Lung (tissue), 11 donors: ENCODE measurements at regions not wholly inside any gene's neighbourhood (a gene's known extent, or its start where the extent isn't known, plus 50 kb on each side); places are given as distances from the start of the nearest gene placed in this dataset.

ENCODE experiments used
- ATAC-seq: fragments of 200-7000 bp; cut with Tn5 transposase; one replicate; pipeline ENCODE4 v1.9.1; 2020; ENCODE audit warnings: moderate number of reproducible peaks; ENCODE audit not compliant: insufficient read depth, low FRiP score
- DNase-seq, 3 donors: peaks; one replicate each; pipeline ENCODE4 v3.0.0-alpha.2; 2013 to 2017
- H3K27ac ChIP-seq, 2 donors: one replicate each; pipeline ENCODE4 v1.5.1; 2013; ENCODE audit warnings: mild to moderate bottlenecking in 2 of 2, moderate library complexity in 2 of 2, control low read depth in 1 of 2, inconsistent platforms in 1 of 2, low read depth in 1 of 2, low read length in 1 of 2
- H3K27me3 ChIP-seq, 3 donors: one replicate each; pipeline ENCODE4 v1.5.1; 2013; ENCODE audit warnings: low read length in 2 of 3; ENCODE audit not compliant: control insufficient read depth in 3 of 3, insufficient read depth in 3 of 3
- H3K36me3 ChIP-seq, 4 donors: one replicate each; pipeline ENCODE4 v1.5.1; 2013; ENCODE audit warnings: low read length in 4 of 4, mild to moderate bottlenecking in 1 of 4, moderate library complexity in 1 of 4; ENCODE audit not compliant: control insufficient read depth in 4 of 4, insufficient read depth in 4 of 4
- H3K4me1 ChIP-seq, 5 donors: one replicate each; pipeline ENCODE4 v1.5.1; 2013; ENCODE audit warnings: low read length in 5 of 5, mild to moderate bottlenecking in 2 of 5, moderate library complexity in 1 of 5; ENCODE audit not compliant: control insufficient read depth in 5 of 5, insufficient read depth in 5 of 5
- H3K4me3 ChIP-seq: one replicate; pipeline ENCODE4 v1.5.1; 2013; ENCODE audit warnings: mild to moderate bottlenecking, control low read depth, moderate library complexity
- H3K9ac ChIP-seq, 2 donors: one replicate each; pipeline ENCODE4 v1.5.1; 2013; ENCODE audit warnings: low read length in 2 of 2, control low read depth in 1 of 2; ENCODE audit not compliant: insufficient read depth in 1 of 2
- H3K9me3 ChIP-seq, 4 donors: one replicate each; pipeline ENCODE4 v1.5.1; 2013; ENCODE audit warnings: low read length in 3 of 4, mild to moderate bottlenecking in 1 of 4, moderate library complexity in 1 of 4; ENCODE audit not compliant: control insufficient read depth in 4 of 4, insufficient read depth in 3 of 4
- WGBS, 2 donors: extraction: QIAGEN DNeasy Blood & Tissue Kit; methylation state at CpG; one replicate each; pipeline ENCODE4 v1.1.7; 2013; 5-methylcytosine and 5-hydroxymethylcytosine counted together
- TF ChIP-seq, protein P1 (sequence below): IDR thresholded peaks from 2 replicates; pipeline ENCODE4 v1.5.1; 2012; ENCODE audit warnings: mild to moderate bottlenecking; ENCODE audit errors: control extremely low read depth, extremely low read depth
- donor health status: control.
- donor health status: control.
- donor health status: Bipolar disorder and iron deficiency.
- donor health status: healthy.
- donor health status: DM: yes; HTN: yes; CAD: no.

DNA sequence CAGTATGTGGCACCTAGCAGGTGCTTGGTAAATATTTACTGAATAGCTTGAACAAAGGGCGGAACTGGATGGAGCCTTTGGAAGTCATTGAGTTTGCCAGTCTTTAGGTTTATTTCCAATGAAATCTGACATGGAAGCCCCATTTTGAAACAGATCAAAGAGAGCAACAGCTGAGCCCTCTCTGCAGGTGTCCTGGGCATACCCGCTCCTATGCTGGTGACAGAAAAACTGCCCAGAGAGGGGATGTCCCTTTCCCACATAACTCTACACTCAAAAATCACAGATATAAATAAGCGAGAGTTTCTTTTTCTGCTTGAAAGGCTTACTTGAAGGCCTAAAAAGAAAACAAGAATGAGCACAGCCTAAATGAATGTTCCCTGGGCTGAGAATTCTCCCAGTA lies 53.0 kb upstream of the RALY start:
- WGBS, 2 donors: 94% methylated on average over 3 of the region's 3 CpGs
- Histone ChIP-seq H3K36me3 (no peaks in the 10 kb centered on the region), H3K27me3 (no peaks in the 10 kb centered on the region), H3K9ac (no peak overlapping the region), H3K4me3 (no peak overlapping the region), H3K4me1 (no peaks in the 10 kb centered on the region), H3K9me3 (peaks cover 0 to 2% (median 0%) of the 10 kb centered on the region in 4 donors), H3K27ac (no peak overlapping the region)
- no peak for ATAC-seq
- no peak for DNase-seq
- TF ChIP-seq, protein P1, sequence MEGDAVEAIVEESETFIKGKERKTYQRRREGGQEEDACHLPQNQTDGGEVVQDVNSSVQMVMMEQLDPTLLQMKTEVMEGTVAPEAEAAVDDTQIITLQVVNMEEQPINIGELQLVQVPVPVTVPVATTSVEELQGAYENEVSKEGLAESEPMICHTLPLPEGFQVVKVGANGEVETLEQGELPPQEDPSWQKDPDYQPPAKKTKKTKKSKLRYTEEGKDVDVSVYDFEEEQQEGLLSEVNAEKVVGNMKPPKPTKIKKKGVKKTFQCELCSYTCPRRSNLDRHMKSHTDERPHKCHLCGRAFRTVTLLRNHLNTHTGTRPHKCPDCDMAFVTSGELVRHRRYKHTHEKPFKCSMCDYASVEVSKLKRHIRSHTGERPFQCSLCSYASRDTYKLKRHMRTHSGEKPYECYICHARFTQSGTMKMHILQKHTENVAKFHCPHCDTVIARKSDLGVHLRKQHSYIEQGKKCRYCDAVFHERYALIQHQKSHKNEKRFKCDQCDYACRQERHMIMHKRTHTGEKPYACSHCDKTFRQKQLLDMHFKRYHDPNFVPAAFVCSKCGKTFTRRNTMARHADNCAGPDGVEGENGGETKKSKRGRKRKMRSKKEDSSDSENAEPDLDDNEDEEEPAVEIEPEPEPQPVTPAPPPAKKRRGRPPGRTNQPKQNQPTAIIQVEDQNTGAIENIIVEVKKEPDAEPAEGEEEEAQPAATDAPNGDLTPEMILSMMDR: no peak
